ENCODE measurements at regions not wholly inside any gene's neighbourhood (a gene's known extent, or its start where the extent isn't known, plus 50 kb on each side); places are given as distances from the start of the nearest gene placed in this dataset.

DNA sequence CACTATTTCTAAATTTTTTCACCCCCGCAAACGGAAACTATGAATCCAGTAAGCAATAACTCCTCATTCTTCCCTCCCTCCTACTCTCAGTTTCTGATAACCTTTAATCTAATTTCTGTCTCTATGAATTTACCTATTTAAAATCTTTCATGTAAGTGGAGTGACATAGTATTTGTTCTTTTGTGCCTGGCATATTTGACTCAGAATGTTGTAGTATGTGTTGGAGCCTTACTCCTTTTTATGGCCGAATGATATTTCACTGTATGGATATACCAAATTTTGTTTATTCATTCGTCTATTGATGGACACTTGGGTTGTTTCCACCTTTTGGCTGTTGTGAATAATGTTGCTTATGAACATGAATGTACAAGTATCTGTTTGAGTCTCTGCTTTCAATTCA, 61.1 kb upstream of the C1GALT1C1 start:
- Mint-ChIP-seq H3K9me3 (ENCODE audit: unreplicated experiment) (peaks cover 8% of the 10 kb centered on the region), H3K4me3 (ENCODE audit: unreplicated experiment) (no peak overlapping the region), H3K4me1 (ENCODE audit: unreplicated experiment) (no peaks in the 10 kb centered on the region), H3K27ac (ENCODE audit: unreplicated experiment) (no peak overlapping the region), H3K36me3 (ENCODE audit: unreplicated experiment) (no peaks in the 10 kb centered on the region), H3K27me3 (ENCODE audit: unreplicated experiment) (no peaks in the 10 kb centered on the region)
- no peak for DNase-seq (ENCODE audit: extremely low spot score, unreplicated experiment)
- TF ChIP-seq, protein P1, sequence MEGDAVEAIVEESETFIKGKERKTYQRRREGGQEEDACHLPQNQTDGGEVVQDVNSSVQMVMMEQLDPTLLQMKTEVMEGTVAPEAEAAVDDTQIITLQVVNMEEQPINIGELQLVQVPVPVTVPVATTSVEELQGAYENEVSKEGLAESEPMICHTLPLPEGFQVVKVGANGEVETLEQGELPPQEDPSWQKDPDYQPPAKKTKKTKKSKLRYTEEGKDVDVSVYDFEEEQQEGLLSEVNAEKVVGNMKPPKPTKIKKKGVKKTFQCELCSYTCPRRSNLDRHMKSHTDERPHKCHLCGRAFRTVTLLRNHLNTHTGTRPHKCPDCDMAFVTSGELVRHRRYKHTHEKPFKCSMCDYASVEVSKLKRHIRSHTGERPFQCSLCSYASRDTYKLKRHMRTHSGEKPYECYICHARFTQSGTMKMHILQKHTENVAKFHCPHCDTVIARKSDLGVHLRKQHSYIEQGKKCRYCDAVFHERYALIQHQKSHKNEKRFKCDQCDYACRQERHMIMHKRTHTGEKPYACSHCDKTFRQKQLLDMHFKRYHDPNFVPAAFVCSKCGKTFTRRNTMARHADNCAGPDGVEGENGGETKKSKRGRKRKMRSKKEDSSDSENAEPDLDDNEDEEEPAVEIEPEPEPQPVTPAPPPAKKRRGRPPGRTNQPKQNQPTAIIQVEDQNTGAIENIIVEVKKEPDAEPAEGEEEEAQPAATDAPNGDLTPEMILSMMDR (IDR thresholded peaks at IDR 0.05) = no peak

DNA sequence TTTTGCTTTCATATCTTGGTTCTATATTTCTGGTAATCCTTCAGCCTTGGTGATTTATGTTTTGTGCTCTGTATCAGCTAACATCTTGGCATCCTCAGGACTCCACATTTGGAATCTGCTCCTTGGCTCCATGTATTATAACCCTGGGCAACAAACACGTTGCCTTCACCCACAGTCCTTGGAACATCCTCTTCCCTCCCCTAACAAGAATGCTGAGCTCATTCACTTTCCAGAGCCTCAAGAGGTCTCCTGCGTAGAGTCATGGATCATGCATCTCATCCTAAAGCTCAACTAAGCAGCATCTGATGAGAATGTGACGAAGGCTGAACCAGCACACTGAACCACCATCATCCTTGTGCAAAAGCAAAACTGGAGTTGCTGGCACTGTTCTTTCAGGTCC, 60.5 kb upstream of the C1GALT1C1 start:
- Mint-ChIP-seq H3K27me3 (ENCODE audit: unreplicated experiment) (no peaks in the 10 kb centered on the region), H3K4me1 (ENCODE audit: unreplicated experiment) (no peaks in the 10 kb centered on the region), H3K27ac (ENCODE audit: unreplicated experiment) (no peak overlapping the region), H3K9me3 (ENCODE audit: unreplicated experiment) (peaks cover 8% of the 10 kb centered on the region), H3K4me3 (ENCODE audit: unreplicated experiment) (no peak overlapping the region), H3K36me3 (ENCODE audit: unreplicated experiment) (no peaks in the 10 kb centered on the region)
- TF ChIP-seq, protein P1 (IDR thresholded peaks at IDR 0.05) = no peak
- no peak for DNase-seq (ENCODE audit: extremely low spot score, unreplicated experiment)

DNA sequence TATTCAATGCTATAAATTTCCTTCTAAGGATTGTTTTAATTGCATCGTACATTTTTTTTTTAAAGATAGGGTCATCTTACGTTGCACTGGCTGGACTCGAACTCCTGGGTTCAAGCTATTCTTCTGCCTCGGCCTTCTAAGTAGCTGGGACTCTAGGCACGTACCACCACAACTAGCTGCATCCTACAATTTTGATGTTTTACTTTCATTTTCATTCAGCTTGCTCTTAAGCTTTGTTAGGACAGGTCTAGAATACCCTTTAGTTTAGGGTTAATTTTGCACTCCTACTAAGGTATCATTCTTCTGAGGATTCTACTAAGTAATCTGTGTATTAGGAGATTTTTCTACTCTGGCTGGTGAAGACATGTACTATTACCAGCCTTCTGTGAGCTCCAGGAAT, 50.2 kb upstream of the C1GALT1C1 start:
- TF ChIP-seq, protein P1 (IDR thresholded peaks at IDR 0.05) = no peak
- H3K27ac Mint-ChIP-seq (ENCODE audit: unreplicated experiment) = no peak overlapping the region
- DNase-seq (ENCODE audit: extremely low spot score, unreplicated experiment) = no peak
- no peaks in the 10 kb centered on the region for H3K27me3 Mint-ChIP-seq (ENCODE audit: unreplicated experiment)
- H3K9me3 Mint-ChIP-seq (ENCODE audit: unreplicated experiment) = peaks cover 5% of the 10 kb centered on the region
- no peaks in the 10 kb centered on the region for H3K4me1 Mint-ChIP-seq (ENCODE audit: unreplicated experiment)
- no peak overlapping the region for H3K4me3 Mint-ChIP-seq (ENCODE audit: unreplicated experiment)
- no peaks in the 10 kb centered on the region for H3K36me3 Mint-ChIP-seq (ENCODE audit: unreplicated experiment)
